ENCODE measurements at regions not wholly inside any gene's neighbourhood (a gene's known extent, or its start where the extent isn't known, plus 50 kb on each side); places are given as distances from the start of the nearest gene placed in this dataset.

GRCh38 chr13:22135446-22135845 lies 464.6 kb downstream of the FGF9 start:
- no peak for DNase-seq

- DNase-seq = peak in 1 of 2 experiments; percentile 12
These were observed 466.6 kb downstream of the FGF9 start for GRCh38 chr13:22137361-22138050.

GRCh38 chr13:22138947-22139346 lies 468.1 kb downstream of the FGF9 start:
- DNase-seq = no peak

GRCh38 chr13:22141716-22142115 lies 470.8 kb downstream of the FGF9 start:
- DNase-seq = no peak

- no peak for DNase-seq
These were observed 472.8 kb downstream of the FGF9 start for GRCh38 chr13:22143671-22144070.

- no peak for DNase-seq
These were observed 473.9 kb downstream of the FGF9 start for GRCh38 chr13:22144806-22145205.

GRCh38 chr13:22148187-22148586 lies 477.3 kb downstream of the FGF9 start:
- no peak for DNase-seq

GRCh38 chr13:22152751-22153150 lies 481.9 kb downstream of the FGF9 start:
- DNase-seq = no peak

- DNase-seq = no peak
These were observed 483.2 kb downstream of the FGF9 start for GRCh38 chr13:22154041-22154440.

GRCh38 chr13:22161871-22162270 lies 491.0 kb downstream of the FGF9 start:
- DNase-seq = no peak

GRCh38 chr13:22162889-22163288 lies 492.0 kb downstream of the FGF9 start:
- no peak for DNase-seq

- no peak for DNase-seq
These were observed 497.7 kb downstream of the FGF9 start for GRCh38 chr13:22168437-22169190.

GRCh38 chr13:22169473-22169872 lies 498.6 kb downstream of the FGF9 start:
- DNase-seq = no peak

- no peak for DNase-seq
These were observed 502.7 kb downstream of the FGF9 start for GRCh38 chr13:22173610-22174009.

- no peak for DNase-seq
These were observed 504.4 kb downstream of the FGF9 start for GRCh38 chr13:22175241-22175640.

- no peak for DNase-seq
These were observed 504.9 kb downstream of the FGF9 start for GRCh38 chr13:22175815-22176214.

GRCh38 chr13:22176968-22177520 lies 506.2 kb downstream of the FGF9 start:
- peak; percentile 35 to 71 for DNase-seq

GRCh38 chr13:22178878-22179277 lies 508.0 kb downstream of the FGF9 start:
- DNase-seq = no peak

- no peak for DNase-seq
These were observed 516.5 kb downstream of the FGF9 start for GRCh38 chr13:22187329-22187728.

- DNase-seq = no peak
These were observed 518.5 kb downstream of the FGF9 start for GRCh38 chr13:22189176-22190048.

GRCh38 chr13:22193070-22193469 lies 522.2 kb downstream of the FGF9 start:
- no peak for DNase-seq

- DNase-seq = peak; percentile 88 to 95
These were observed 523.4 kb downstream of the FGF9 start for GRCh38 chr13:22194106-22194805.

- no peak for DNase-seq
These were observed 524.9 kb downstream of the FGF9 start for GRCh38 chr13:22195726-22196125.

Measured in NCI-H524 (cell line).